Heart right ventricle (tissue), 16 donors: ENCODE measurements at regions not wholly inside any gene's neighbourhood (a gene's known extent, or its start where the extent isn't known, plus 50 kb on each side); places are given as distances from the start of the nearest gene placed in this dataset.
"Not testable (repeated sequence)": the region's sequence is repeated elsewhere in the genome, so short reads cannot be mapped to it uniquely, and the experiment has no call there.

ENCODE experiments used
- ATAC-seq, 8 donors: fragments of 200-7000 bp; cut with Tn5 transposase; one replicate each; pipeline ENCODE4 v1.9.1; 2020; ENCODE audit warnings: mild to moderate bottlenecking in 8 of 8, moderate library complexity in 8 of 8, moderate number of reproducible peaks in 1 of 8
- DNase-seq, 2 donors: peaks; one replicate each; pipeline ENCODE4 v3.0.0-alpha.2; 2020
- H3K27ac ChIP-seq, 10 donors: fragments of 200-600 bp; sonication (generic) in 2 of 10; one replicate each; pipeline versions ENCODE4 v1.5.0 to v1.8.0; 2020 to 2022; ENCODE audit warnings: mild to moderate bottlenecking in 3 of 10
- H3K27me3 ChIP-seq, 7 donors: fragments of 200-600 bp; one replicate each; pipeline ENCODE4 v1.8.0; 2021 to 2022; ENCODE audit warnings: mild to moderate bottlenecking in 2 of 7
- H3K36me3 ChIP-seq, 9 donors: fragments of 200-600 bp; sonication (generic) in 1 of 9; one replicate each; pipeline versions ENCODE4 v1.5.0 to v1.8.0; 2020 to 2022; ENCODE audit warnings: mild to moderate bottlenecking in 2 of 9
- H3K4me1 ChIP-seq, 9 donors: fragments of 200-600 bp; sonication (generic) in 1 of 9; one replicate each; pipeline versions ENCODE4 v1.5.0 to v1.8.0; 2020 to 2022; ENCODE audit warnings: mild to moderate bottlenecking in 4 of 9
- H3K4me3 ChIP-seq, 10 donors: fragments of 200-600 bp; sonication (generic) in 2 of 10; one replicate each; pipeline versions ENCODE4 v1.5.0 to v1.8.0; 2020 to 2022; ENCODE audit warnings: mild to moderate bottlenecking in 7 of 10, moderate library complexity in 2 of 10
- H3K9me3 ChIP-seq, 11 donors: fragments of 200-600 bp in 10 of 11; sonication (generic) in 2 of 11; one replicate each; pipeline versions ENCODE4 v1.5.0 to v1.8.0; 2013 to 2022; ENCODE audit warnings: mild to moderate bottlenecking in 2 of 11, control low read depth in 1 of 11, moderate library complexity in 1 of 11
- WGBS, 2 donors: extraction: QIAGEN DNeasy Blood & Tissue Kit; methylation state at CpG; one replicate each; pipeline ENCODE4 v1.1.7; 2013; ENCODE audit warnings: inconsistent platforms in 1 of 2; 5-methylcytosine and 5-hydroxymethylcytosine counted together
- intact Hi-C, 10 donors: fragments of 100-400 bp; cut with DNase I; formaldehyde crosslinking; loops; one replicate each; pipeline versions ENCODE4 v1.11.1 to v1.14.2; 2022
- TF ChIP-seq, protein P1 (sequence below), 9 donors: fragments of 200-600 bp; sonication (generic) in 2 of 9; IDR thresholded peaks; one replicate each; pipeline versions ENCODE4 v1.5.0 to v1.8.0; 2021 to 2022; ENCODE audit warnings: antibody characterized with exemption in 9 of 9, mild to moderate bottlenecking in 5 of 9, moderate library complexity in 1 of 9
- donor health status: Arrhythmogenic right ventricular cardiomyopathy.
- donor health status: ischemic (EF 13 %, LVEDD 7.1; RV severe dilation, severe dysfunction).
- donor health status: healthy with polysubstance abuse.
- donor health status: DM: no; HTN: yes; CAD: no.
- donor health status: DM: no; HTN: no; CAD: no.
- donor health status: ischemic (EF 25% LVEDD 6.9; RV normal size, moderate dysfunction).
- donor health status: ischemic (EF 25% LVEDD 5.7; RV mildly dilated, moderate dysfunction).
- donor health status: healthy.
- donor health status: DM: yes; HTN: yes; CAD: no.
- donor health status: Ischemic cardiomyopathy.
- donor health status: ischemic (EF 35%, LVEDD 5.7; RV mildly dilated, moderate dysfunction).
- donor health status: nonischemic (EF 11% LVEDD 7.7; RV severe dilation, severe dysfunction).
- donor health status: DM: yes; HTN: yes; CAD: no.
- donor health status: PGD.
- donor health status: ischemic (EF 29% LVEDD 5.4; RV normal size, mild dysfunction).
- donor health status: nonischemic (EF 23%, LVEDD 6.1; RV moderate dilation, normal function).

DNA sequence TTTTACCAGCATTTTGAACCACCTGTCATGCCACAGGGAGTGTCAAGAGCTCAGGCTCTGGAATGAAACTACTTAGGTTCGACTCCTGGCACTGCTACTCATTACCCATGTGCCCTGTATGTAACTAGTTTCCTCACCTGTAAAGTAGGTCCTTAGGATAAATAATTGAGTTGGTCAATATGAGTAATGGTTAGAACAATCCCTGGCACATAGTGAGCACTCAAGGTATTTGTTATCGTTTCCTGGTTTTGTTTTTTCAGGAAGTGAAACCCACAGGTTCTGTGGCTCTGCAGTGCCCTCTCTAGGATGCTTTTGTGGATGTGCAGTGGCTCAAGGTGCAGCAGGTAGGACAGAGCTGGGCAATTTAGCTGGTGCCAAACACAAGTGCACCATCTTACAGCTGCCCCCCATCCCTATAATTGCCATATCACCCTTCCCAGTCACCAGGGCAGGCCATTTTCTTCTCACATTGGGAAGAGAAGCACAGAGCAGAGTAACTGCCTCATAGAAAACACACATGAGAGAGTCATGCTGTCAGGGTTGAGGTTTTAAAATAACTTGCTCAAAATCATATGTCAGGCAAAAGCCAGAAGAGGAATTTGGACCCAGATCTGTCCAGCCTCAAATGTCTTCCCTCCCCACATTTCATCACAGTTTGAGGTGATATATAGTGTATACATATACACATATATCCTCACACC is 297.5 kb downstream of the RPAP3 start:
- no peaks in the 10 kb centered on the region for H3K27me3 ChIP-seq
- peaks cover 0 to 16% (median 10%) of the 10 kb centered on the region in 9 donors for H3K4me1 ChIP-seq
- H3K36me3 ChIP-seq: no peaks in the 10 kb centered on the region
- H3K4me3 ChIP-seq: no peak overlapping the region
- intact Hi-C loops: loop anchor here in 2 of 10 donors (10.0 kb wide), 1 partner anchor 374 kb away; no protein-coding TSS in a partner anchor
- TF ChIP-seq, protein P1, sequence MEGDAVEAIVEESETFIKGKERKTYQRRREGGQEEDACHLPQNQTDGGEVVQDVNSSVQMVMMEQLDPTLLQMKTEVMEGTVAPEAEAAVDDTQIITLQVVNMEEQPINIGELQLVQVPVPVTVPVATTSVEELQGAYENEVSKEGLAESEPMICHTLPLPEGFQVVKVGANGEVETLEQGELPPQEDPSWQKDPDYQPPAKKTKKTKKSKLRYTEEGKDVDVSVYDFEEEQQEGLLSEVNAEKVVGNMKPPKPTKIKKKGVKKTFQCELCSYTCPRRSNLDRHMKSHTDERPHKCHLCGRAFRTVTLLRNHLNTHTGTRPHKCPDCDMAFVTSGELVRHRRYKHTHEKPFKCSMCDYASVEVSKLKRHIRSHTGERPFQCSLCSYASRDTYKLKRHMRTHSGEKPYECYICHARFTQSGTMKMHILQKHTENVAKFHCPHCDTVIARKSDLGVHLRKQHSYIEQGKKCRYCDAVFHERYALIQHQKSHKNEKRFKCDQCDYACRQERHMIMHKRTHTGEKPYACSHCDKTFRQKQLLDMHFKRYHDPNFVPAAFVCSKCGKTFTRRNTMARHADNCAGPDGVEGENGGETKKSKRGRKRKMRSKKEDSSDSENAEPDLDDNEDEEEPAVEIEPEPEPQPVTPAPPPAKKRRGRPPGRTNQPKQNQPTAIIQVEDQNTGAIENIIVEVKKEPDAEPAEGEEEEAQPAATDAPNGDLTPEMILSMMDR (IDR thresholded peaks at IDR 0.05): peak in 7 of 9 donors; percentile 9 to 53 (median 35)
- ATAC-seq: peak in 4 of 8 donors; percentile 33 to 62 (median 60)
- no peak overlapping the region for H3K27ac ChIP-seq
- DNase-seq: peak in 1 of 2 donors; percentile 6
- WGBS, 2 donors: 53 to 63% methylated on average over 2 of the region's 2 CpGs
- H3K9me3 ChIP-seq: no peaks in the 10 kb centered on the region

DNA sequence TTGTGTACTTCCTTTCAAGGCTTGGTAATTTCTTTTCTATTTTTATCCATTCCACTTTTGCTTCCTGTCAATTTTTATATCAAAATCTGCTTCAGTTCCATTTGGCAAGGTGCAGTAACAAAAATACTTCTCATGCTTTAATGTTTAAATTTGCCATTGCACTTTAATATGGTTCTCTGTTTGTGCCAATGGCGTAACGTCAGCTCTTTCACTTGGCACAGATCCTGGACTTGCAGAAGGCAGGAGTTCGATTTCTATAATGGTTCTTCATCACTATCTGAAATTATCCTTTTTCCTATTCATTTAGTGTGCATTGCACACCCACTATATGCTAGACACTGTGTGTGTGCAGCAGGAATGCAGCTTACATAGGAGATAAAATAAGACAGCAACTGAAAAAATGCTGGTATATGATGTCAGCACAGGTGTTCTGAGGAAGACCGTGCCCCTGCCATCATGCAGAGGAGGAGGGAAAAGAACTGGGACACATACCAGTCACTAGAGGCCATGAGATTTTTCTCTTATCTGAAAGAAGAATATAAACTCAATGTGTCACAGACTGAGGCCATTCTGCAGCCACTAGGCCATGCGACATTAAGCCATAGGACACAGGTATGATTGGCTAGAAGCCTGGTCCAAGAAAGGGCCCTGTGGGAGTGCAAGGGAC is 298.2 kb downstream of the RPAP3 start:
- Histone ChIP-seq H3K27me3 (no peaks in the 10 kb centered on the region), H3K4me3 (no peak overlapping the region), H3K9me3 (no peaks in the 10 kb centered on the region), H3K4me1 (peaks cover 0 to 16% (median 10%) of the 10 kb centered on the region in 9 donors), H3K36me3 (no peaks in the 10 kb centered on the region), H3K27ac (no peak overlapping the region)
- DNase-seq (no peak), ATAC-seq (no peak)
- TF ChIP-seq, protein P1 (IDR thresholded peaks at IDR 0.05): no peak
- 40 to 50% methylated on average over 5 of the region's 5 CpGs for WGBS, 2 donors
- intact Hi-C loops: loop anchor here in 2 of 10 donors (10.0 kb wide), 1 partner anchor 373 kb away; no protein-coding TSS in a partner anchor

DNA sequence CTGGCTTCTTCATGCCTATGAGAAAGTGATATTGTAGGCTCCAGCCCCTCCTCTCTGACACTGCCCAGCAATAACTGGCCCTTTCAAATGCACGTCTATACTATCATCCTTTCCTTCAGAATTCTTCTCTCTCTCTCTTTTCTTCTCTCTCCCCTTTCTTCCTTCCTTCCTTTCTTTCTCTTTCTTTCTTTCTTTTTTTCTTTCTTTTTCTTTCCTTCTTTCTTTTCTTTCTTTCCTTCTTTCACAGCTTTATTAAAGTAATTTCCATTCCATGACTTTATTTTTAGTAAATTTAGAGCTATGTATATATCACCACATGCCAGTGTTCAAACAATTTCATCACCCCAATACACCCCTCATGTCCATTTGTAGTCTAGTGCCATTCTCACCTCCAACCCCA is 302.1 kb downstream of the RPAP3 start:
- intact Hi-C loops: loop anchor here in 2 of 10 donors (10.0 kb wide), 1 partner anchor 369 kb away; no protein-coding TSS in a partner anchor
- ATAC-seq: no peak
- WGBS, 2 donors: 77 to 88% methylated on average over 1 of the region's 1 CpG

DNA sequence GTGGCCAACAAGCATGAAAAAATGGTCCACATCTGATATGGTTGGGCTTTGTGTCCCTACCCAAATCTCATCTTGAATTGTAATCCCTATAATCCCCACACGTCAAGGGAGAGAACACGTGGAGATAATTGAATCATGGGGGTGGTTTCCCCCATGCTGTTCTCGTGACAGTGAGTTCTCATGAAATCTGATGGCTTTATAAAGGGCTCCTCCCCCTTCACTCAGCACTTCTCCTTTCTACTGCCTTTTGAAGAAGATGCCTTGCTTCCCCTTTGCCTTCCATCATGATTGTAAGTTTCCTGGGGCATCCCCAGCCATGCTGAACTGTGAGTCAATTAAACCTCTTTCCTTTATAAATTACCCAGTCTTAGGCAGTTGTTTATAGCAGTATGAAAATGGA is 304.6 kb downstream of the RPAP3 start:
- WGBS, 2 donors: 54 to 59% methylated on average over 3 of the region's 3 CpGs
- H3K27me3 ChIP-seq, H3K4me1 ChIP-seq, H3K4me3 ChIP-seq, DNase-seq, H3K27ac ChIP-seq, ATAC-seq, H3K36me3 ChIP-seq: not testable (repeated sequence)
- intact Hi-C loops: loop anchor here in 2 of 10 donors (10.0 kb wide), 1 partner anchor 366 kb away; no protein-coding TSS in a partner anchor
- peaks cover 0 to 37% (median 6%) of the 10 kb centered on the region in 11 donors for H3K9me3 ChIP-seq

More for the DNA sequence above, 302.1 kb downstream of the RPAP3 start:
- no peak overlapping the region for H3K4me3 ChIP-seq
- TF ChIP-seq, protein P1 (IDR thresholded peaks at IDR 0.05): no peak
- H3K4me1 ChIP-seq: peaks cover 0 to 16% (median 10%) of the 10 kb centered on the region in 9 donors
- H3K27me3 ChIP-seq: no peaks in the 10 kb centered on the region
- DNase-seq: no peak
- peaks cover 0 to 13% (median 0%) of the 10 kb centered on the region in 11 donors for H3K9me3 ChIP-seq
- H3K27ac ChIP-seq: no peak overlapping the region
- H3K36me3 ChIP-seq: no peaks in the 10 kb centered on the region
